ENCODE measurements at regions not wholly inside any gene's neighbourhood (a gene's known extent, or its start where the extent isn't known, plus 50 kb on each side); places are given as distances from the start of the nearest gene placed in this dataset.

GRCh38 chr1:29543586-29543985 lies 307.3 kb downstream of the PTPRU start:
- Histone ChIP-seq H3K4me3 (ENCODE audit: low read length in 2 of 2) (no peak overlapping the region), H3K27ac (ENCODE audit: low read depth in 1 of 2, low read length in 2 of 2) (no peak overlapping the region), H3K27me3 (ENCODE audit: control insufficient read depth in 1 of 2, insufficient read depth in 2 of 2, low read length in 1 of 2) (no peaks in the 10 kb centered on the region), H3K4me1 (ENCODE audit: control insufficient read depth in 1 of 2, insufficient read depth in 2 of 2, low read length in 2 of 2) (no peaks in the 10 kb centered on the region), H3K9me3 (ENCODE audit: control insufficient read depth, low read length) (peaks cover 3% of the 10 kb centered on the region), H3K36me3 (ENCODE audit: control insufficient read depth in 1 of 2, insufficient read depth in 2 of 2, low read length in 1 of 2) (no peaks in the 10 kb centered on the region)
- DNase-seq (no peak), ATAC-seq (ENCODE audit: low FRiP score) (no peak)
- 89 to 93% methylated on average over 6 of the region's 6 CpGs for WGBS, 2 donors
- intact Hi-C loops (cut with DNase I), result no loop called here

GRCh38 chr1:29542548-29542947 lies 306.2 kb downstream of the PTPRU start:
- peaks cover 3% of the 10 kb centered on the region for H3K9me3 ChIP-seq (ENCODE audit: control insufficient read depth, low read length)
- intact Hi-C loops (cut with DNase I), result no loop called here
- ATAC-seq (ENCODE audit: low FRiP score), result no peak
- no peaks in the 10 kb centered on the region for H3K36me3 ChIP-seq (ENCODE audit: control insufficient read depth in 1 of 2, insufficient read depth in 2 of 2, low read length in 1 of 2)
- WGBS, 2 donors, result 4 to 6% methylated on average over 8 of the region's 8 CpGs
- H3K27ac ChIP-seq (ENCODE audit: low read depth in 1 of 2, low read length in 2 of 2), result no peak overlapping the region
- H3K4me1 ChIP-seq (ENCODE audit: control insufficient read depth in 1 of 2, insufficient read depth in 2 of 2, low read length in 2 of 2), result no peaks in the 10 kb centered on the region
- no peaks in the 10 kb centered on the region for H3K27me3 ChIP-seq (ENCODE audit: control insufficient read depth in 1 of 2, insufficient read depth in 2 of 2, low read length in 1 of 2)
- H3K4me3 ChIP-seq (ENCODE audit: low read length in 2 of 2), result no peak overlapping the region
- DNase-seq, result no peak

- Histone ChIP-seq H3K27me3 (ENCODE audit: control insufficient read depth in 1 of 2, insufficient read depth in 2 of 2, low read length in 1 of 2) (no peaks in the 10 kb centered on the region), H3K9me3 (ENCODE audit: control insufficient read depth, low read length) (peaks cover 3% of the 10 kb centered on the region), H3K4me1 (ENCODE audit: control insufficient read depth in 1 of 2, insufficient read depth in 2 of 2, low read length in 2 of 2) (no peaks in the 10 kb centered on the region), H3K27ac (ENCODE audit: low read depth in 1 of 2, low read length in 2 of 2) (no peak overlapping the region), H3K4me3 (ENCODE audit: low read length in 2 of 2) (no peak overlapping the region), H3K36me3 (ENCODE audit: control insufficient read depth in 1 of 2, insufficient read depth in 2 of 2, low read length in 1 of 2) (no peaks in the 10 kb centered on the region)
- WGBS, 2 donors, result 77% methylated on average over 7 of the region's 7 CpGs
- intact Hi-C loops (cut with DNase I), result no loop called here
- DNase-seq (no peak), ATAC-seq (ENCODE audit: low FRiP score) (no peak)
These were observed 305.3 kb downstream of the PTPRU start for GRCh38 chr1:29541631-29542030.

GRCh38 chr1:29540801-29541357 lies 304.6 kb downstream of the PTPRU start:
- Histone ChIP-seq H3K36me3 (ENCODE audit: control insufficient read depth in 1 of 2, insufficient read depth in 2 of 2, low read length in 1 of 2) (no peaks in the 10 kb centered on the region), H3K27ac (ENCODE audit: low read depth in 1 of 2, low read length in 2 of 2) (no peak overlapping the region), H3K4me1 (ENCODE audit: control insufficient read depth in 1 of 2, insufficient read depth in 2 of 2, low read length in 2 of 2) (no peaks in the 10 kb centered on the region), H3K27me3 (ENCODE audit: control insufficient read depth in 1 of 2, insufficient read depth in 2 of 2, low read length in 1 of 2) (no peaks in the 10 kb centered on the region), H3K9me3 (ENCODE audit: control insufficient read depth, low read length) (peaks cover 3% of the 10 kb centered on the region), H3K4me3 (ENCODE audit: low read length in 2 of 2) (no peak overlapping the region)
- no peak for DNase-seq
- intact Hi-C loops (cut with DNase I), result no loop called here
- ATAC-seq (ENCODE audit: low FRiP score), result no peak
- 88 to 91% methylated on average over 10 of the region's 10 CpGs for WGBS, 2 donors

- Histone ChIP-seq H3K4me1 (ENCODE audit: control insufficient read depth in 1 of 2, insufficient read depth in 2 of 2, low read length in 2 of 2) (no peaks in the 10 kb centered on the region), H3K27ac (ENCODE audit: low read depth in 1 of 2, low read length in 2 of 2) (no peak overlapping the region), H3K36me3 (ENCODE audit: control insufficient read depth in 1 of 2, insufficient read depth in 2 of 2, low read length in 1 of 2) (no peaks in the 10 kb centered on the region), H3K9me3 (ENCODE audit: control insufficient read depth, low read length) (peaks cover 3% of the 10 kb centered on the region), H3K27me3 (ENCODE audit: control insufficient read depth in 1 of 2, insufficient read depth in 2 of 2, low read length in 1 of 2) (no peaks in the 10 kb centered on the region), H3K4me3 (ENCODE audit: low read length in 2 of 2) (no peak overlapping the region)
- intact Hi-C loops (cut with DNase I), result no loop called here
- ATAC-seq (ENCODE audit: low FRiP score), result no peak
- WGBS, 2 donors, result 91 to 93% methylated on average over 7 of the region's 7 CpGs
- no peak for DNase-seq
These were observed 303.6 kb downstream of the PTPRU start for GRCh38 chr1:29539971-29540370.

GRCh38 chr1:29538586-29538985 lies 302.3 kb downstream of the PTPRU start:
- Histone ChIP-seq H3K9me3 (ENCODE audit: control insufficient read depth, low read length) (no peaks in the 10 kb centered on the region), H3K4me1 (ENCODE audit: control insufficient read depth in 1 of 2, insufficient read depth in 2 of 2, low read length in 2 of 2) (no peaks in the 10 kb centered on the region), H3K27me3 (ENCODE audit: control insufficient read depth in 1 of 2, insufficient read depth in 2 of 2, low read length in 1 of 2) (no peaks in the 10 kb centered on the region), H3K4me3 (ENCODE audit: low read length in 2 of 2) (no peak overlapping the region), H3K36me3 (ENCODE audit: control insufficient read depth in 1 of 2, insufficient read depth in 2 of 2, low read length in 1 of 2) (no peaks in the 10 kb centered on the region), H3K27ac (ENCODE audit: low read depth in 1 of 2, low read length in 2 of 2) (no peak overlapping the region)
- DNase-seq (no peak), ATAC-seq (ENCODE audit: low FRiP score) (no peak)
- 47 to 57% methylated on average over 3 of the region's 3 CpGs for WGBS, 2 donors
- intact Hi-C loops (cut with DNase I), result no loop called here

GRCh38 chr1:29532751-29533150 lies 296.4 kb downstream of the PTPRU start:
- 79 to 83% methylated on average over 1 of the region's 1 CpG for WGBS, 2 donors
- H3K27me3 ChIP-seq (ENCODE audit: control insufficient read depth in 1 of 2, insufficient read depth in 2 of 2, low read length in 1 of 2), result no peaks in the 10 kb centered on the region
- DNase-seq (no peak), ATAC-seq (ENCODE audit: low FRiP score) (no peak)
- H3K4me1 ChIP-seq (ENCODE audit: control insufficient read depth in 1 of 2, insufficient read depth in 2 of 2, low read length in 2 of 2), result no peaks in the 10 kb centered on the region
- no peak overlapping the region for H3K4me3 ChIP-seq (ENCODE audit: low read length in 2 of 2)
- no peak overlapping the region for H3K27ac ChIP-seq (ENCODE audit: low read depth in 1 of 2, low read length in 2 of 2)
- no peaks in the 10 kb centered on the region for H3K36me3 ChIP-seq (ENCODE audit: control insufficient read depth in 1 of 2, insufficient read depth in 2 of 2, low read length in 1 of 2)
- intact Hi-C loops (cut with DNase I), result no loop called here
- peaks cover 2% of the 10 kb centered on the region for H3K9me3 ChIP-seq (ENCODE audit: control insufficient read depth, low read length)

- no peaks in the 10 kb centered on the region for H3K36me3 ChIP-seq (ENCODE audit: control insufficient read depth in 1 of 2, insufficient read depth in 2 of 2, low read length in 1 of 2)
- WGBS, 2 donors, result 85 to 87% methylated on average over 6 of the region's 6 CpGs
- H3K27ac ChIP-seq (ENCODE audit: low read depth in 1 of 2, low read length in 2 of 2), result no peak overlapping the region
- H3K4me3 ChIP-seq (ENCODE audit: low read length in 2 of 2), result no peak overlapping the region
- peaks cover 2% of the 10 kb centered on the region for H3K9me3 ChIP-seq (ENCODE audit: control insufficient read depth, low read length)
- intact Hi-C loops (cut with DNase I), result no loop called here
- ATAC-seq (ENCODE audit: low FRiP score), result no peak
- no peaks in the 10 kb centered on the region for H3K4me1 ChIP-seq (ENCODE audit: control insufficient read depth in 1 of 2, insufficient read depth in 2 of 2, low read length in 2 of 2)
- H3K27me3 ChIP-seq (ENCODE audit: control insufficient read depth in 1 of 2, insufficient read depth in 2 of 2, low read length in 1 of 2), result no peaks in the 10 kb centered on the region
- no peak for DNase-seq
These were observed 296.0 kb downstream of the PTPRU start for GRCh38 chr1:29532285-29532684.

- peaks cover 2% of the 10 kb centered on the region for H3K9me3 ChIP-seq (ENCODE audit: control insufficient read depth, low read length)
- DNase-seq (no peak), ATAC-seq (ENCODE audit: low FRiP score) (no peak)
- no peak overlapping the region for H3K27ac ChIP-seq (ENCODE audit: low read depth in 1 of 2, low read length in 2 of 2)
- H3K4me1 ChIP-seq (ENCODE audit: control insufficient read depth in 1 of 2, insufficient read depth in 2 of 2, low read length in 2 of 2), result no peaks in the 10 kb centered on the region
- 75 to 78% methylated on average over 2 of the region's 2 CpGs for WGBS, 2 donors
- intact Hi-C loops (cut with DNase I), result no loop called here
- H3K36me3 ChIP-seq (ENCODE audit: control insufficient read depth in 1 of 2, insufficient read depth in 2 of 2, low read length in 1 of 2), result no peaks in the 10 kb centered on the region
- H3K4me3 ChIP-seq (ENCODE audit: low read length in 2 of 2), result no peak overlapping the region
- H3K27me3 ChIP-seq (ENCODE audit: control insufficient read depth in 1 of 2, insufficient read depth in 2 of 2, low read length in 1 of 2), result no peaks in the 10 kb centered on the region
These were observed 295.3 kb downstream of the PTPRU start for GRCh38 chr1:29531596-29531995.

All from aorta (tissue), 5 donors.